A549 (cell line): ENCODE measurements at regions not wholly inside any gene's neighbourhood (a gene's known extent, or its start where the extent isn't known, plus 50 kb on each side); places are given as distances from the start of the nearest gene placed in this dataset.

Experiments used
- ATAC-seq, 2 experiments: fragments of 200-7000 bp in 1 of 2; fragments of >200 bp in 1 of 2; cut with Nextera tagmentation in 1 of 2; cut with Tn5 transposase in 1 of 2; 3 replicates each; pipeline versions ENCODE4 v1.8.0 to v1.9.1; 2018 to 2020; ENCODE audit warnings: mild to moderate bottlenecking in 1 of 2, moderate library complexity in 1 of 2
- CTCF ChIA-PET: fragments of 300-600 bp; sonication (Branson Sonifier 250); formaldehyde crosslinking; extraction: SDS; loops from one replicate; lab custom pipeline; 2021; ENCODE audit warnings: antibody characterized with exemption, inconsistent platforms; lab: Yijun Ruan, JAX
- POLR2A ChIA-PET: fragments of 350-600 bp; formaldehyde crosslinking; extraction: SDS; loops from one replicate; lab custom pipeline; 2021; ENCODE audit warnings: antibody characterized with exemption, inconsistent platforms; lab: Yijun Ruan, JAX
- DNase-seq, 2 experiments: peaks; one replicate each; pipeline versions ENCODE4 v3.0.0 to v3.0.0-alpha.2; 2011 to 2016; ENCODE audit warnings: low read depth in 1 of 2, low spot score in 1 of 2
- FAIRE-seq: peaks from 2 replicates; lab custom pipeline; 2011; peaks lifted over from hg19 to GRCh38; lab: Jason Lieb, UNC
- H3K27ac ChIP-seq, 2 experiments: fragments of >200 bp; sonication (Bioruptor Twin); formaldehyde crosslinking; 3 replicates each; pipeline ENCODE4 v1.5.1; 2016 to 2017
- H3K4me1 ChIP-seq: fragments of >200 bp; sonication (Bioruptor Twin); formaldehyde crosslinking; 3 replicates; pipeline ENCODE4 v1.6.1; 2016
- H3K4me2 ChIP-seq: fragments of >200 bp; sonication (Bioruptor Twin); formaldehyde crosslinking; 3 replicates; pipeline ENCODE4 v1.6.1; 2016
- H3K4me3 ChIP-seq: fragments of >200 bp; sonication (Bioruptor Twin); formaldehyde crosslinking; 3 replicates; pipeline ENCODE4 v1.5.1; 2016
- H3K9me3 ChIP-seq: fragments of >200 bp; sonication (Bioruptor Twin); formaldehyde crosslinking; 3 replicates; pipeline ENCODE4 v1.6.1; 2016
- ATOH8 ChIP-seq: fragments of 250-450 bp; sonication (Bioruptor Pico); IDR thresholded peaks from 2 replicates; pipeline ENCODE4 v1.5.0; 2020; ENCODE audit warnings: low read depth, mild to moderate bottlenecking, moderate library complexity
- BHLHE40 ChIP-seq: IDR thresholded peaks from 2 replicates; pipeline ENCODE4 v1.6.1; 2012; ENCODE audit warnings: low read depth, low read length, inconsistent platforms
- CBX2 ChIP-seq: fragments of 200-600 bp; sonication (generic); IDR thresholded peaks from 2 replicates; pipeline ENCODE4 v1.6.1; 2016; ENCODE audit warnings: low read depth, mild to moderate bottlenecking, borderline replicate concordance
- CBX8 ChIP-seq: fragments of 200-600 bp; sonication (generic); IDR thresholded peaks from 2 replicates; pipeline ENCODE4 v1.6.1; 2016
- EP300 ChIP-seq, 2 experiments: fragments of >200 bp; sonication (Bioruptor Twin); formaldehyde crosslinking; IDR thresholded peaks; 2 replicates in 1 of 2; 3 replicates in 1 of 2; pipeline ENCODE4 v1.6.1; 2016 to 2017
- ESRRA ChIP-seq: fragments of 150-350 bp; IDR thresholded peaks from 2 replicates; pipeline ENCODE4 v1.6.1; 2014; ENCODE audit warnings: mild to moderate bottlenecking, low read length, borderline replicate concordance
- FOSL2 ChIP-seq, 2 experiments: fragments of 450-650 bp in 1 of 2; fragments of >200 bp in 1 of 2; sonication (Bioruptor Twin) in 1 of 2; formaldehyde crosslinking; IDR thresholded peaks; 2 replicates each; pipeline versions ENCODE4 v1.5.0 to v1.6.1; 2016 to 2020; ENCODE audit warnings: mild to moderate bottlenecking in 1 of 2, moderate library complexity in 1 of 2
- HEYL ChIP-seq: fragments of 250-450 bp; sonication (Bioruptor Pico); IDR thresholded peaks from 2 replicates; pipeline ENCODE4 v1.8.0; 2021; ENCODE audit warnings: mild to moderate bottlenecking, moderate library complexity
- HMGXB4 ChIP-seq: fragments of 250-450 bp; sonication (Bioruptor Pico); IDR thresholded peaks from 2 replicates; pipeline ENCODE4 v1.5.0; 2021; ENCODE audit warnings: mild to moderate bottlenecking, moderate library complexity, borderline replicate concordance
- HOXA7 ChIP-seq: fragments of 250-450 bp; sonication (Bioruptor Pico); IDR thresholded peaks from 2 replicates; pipeline ENCODE4 v1.5.0; 2020; ENCODE audit warnings: mild to moderate bottlenecking, moderate library complexity
- HOXB13 ChIP-seq: fragments of 250-450 bp; sonication (Bioruptor Pico); IDR thresholded peaks from 2 replicates; pipeline ENCODE4 v1.5.0; 2020; ENCODE audit warnings: low read depth, mild to moderate bottlenecking, moderate library complexity
- HOXB5 ChIP-seq: fragments of 250-450 bp; sonication (Bioruptor Pico); IDR thresholded peaks from 2 replicates; pipeline ENCODE4 v1.5.0; 2020; ENCODE audit warnings: mild to moderate bottlenecking, moderate library complexity
- KDM1A ChIP-seq: fragments of 200-600 bp; sonication (generic); IDR thresholded peaks from 2 replicates; pipeline ENCODE4 v1.6.1; 2016; ENCODE audit warnings: low read depth, mild to moderate bottlenecking
- MAX ChIP-seq: IDR thresholded peaks from 2 replicates; pipeline ENCODE4 v1.6.1; 2012
- NFE2L2 ChIP-seq: fragments of 150-350 bp; conservative IDR thresholded peaks from 2 replicates; pipeline ENCODE4 v1.6.1; 2014; ENCODE audit warnings: low read length
- POLR2AphosphoS2 ChIP-seq: conservative IDR thresholded peaks from 2 replicates; pipeline ENCODE4 v1.6.1; 2012; ENCODE audit warnings: low read length, improper control_type of control experiment, inconsistent platforms
- REST ChIP-seq: fragments of 200-600 bp; sonication (generic); IDR thresholded peaks from 2 replicates; pipeline ENCODE4 v1.6.1; 2016; ENCODE audit warnings: antibody characterized with exemption, mild to moderate bottlenecking, moderate library complexity
- RFX5 ChIP-seq: fragments of 450-650 bp; IDR thresholded peaks from 2 replicates; pipeline ENCODE4 v1.7.1; 2014; ENCODE audit warnings: antibody characterized with exemption, mild to moderate bottlenecking, moderate library complexity
- SMC3 ChIP-seq: fragments of >200 bp; sonication (Bioruptor Twin); formaldehyde crosslinking; IDR thresholded peaks from 3 replicates; pipeline ENCODE4 v1.6.1; 2018; ENCODE audit warnings: inconsistent platforms
- TP53 ChIP-seq: fragments of 250-450 bp; sonication (Bioruptor Pico); IDR thresholded peaks from 2 replicates; pipeline ENCODE4 v1.5.0; 2021; ENCODE audit warnings: mild to moderate bottlenecking, moderate library complexity
- WGBS: methylation state at CpG from one replicate; pipeline ENCODE4 v1.1.6; 2017; ENCODE audit errors: missing lambda C conversion rate; 5-methylcytosine and 5-hydroxymethylcytosine counted together
- TF ChIP-seq, protein P1 (sequence below): fragments of >200 bp; sonication (Bioruptor Twin); formaldehyde crosslinking; IDR thresholded peaks from 3 replicates; pipeline ENCODE4 v1.5.1; 2016
- TF ChIP-seq, protein P2 (sequence below): IDR thresholded peaks from 2 replicates; pipeline ENCODE4 v1.6.1; 2012

- Histone ChIP-seq H3K4me1 (no peaks in the 10 kb centered on the region), H3K27ac (no peak overlapping the region), H3K4me2 (no peak overlapping the region), H3K4me3 (no peak overlapping the region), H3K9me3 (no peaks in the 10 kb centered on the region)
- WGBS: 43% methylated on average over 10 of the region's 10 CpGs
- no peak for DNase-seq
- ATAC-seq: no peak
- no peak for FAIRE-seq
- CTCF ChIA-PET: interaction anchor here (1.6 kb wide), 1 partner anchor 16 kb away, joined by 6 read pairs; no protein-coding TSS in a partner anchor
- TF ChIP-seq HMGXB4 (CRISPR knock-in tag): no peak
- TF ChIP-seq HOXB5 (CRISPR knock-in tag): no peak
- TF ChIP-seq CBX2: no peak
- no peak for TF ChIP-seq CBX8
- no peak for TF ChIP-seq ATOH8
- POLR2A ChIA-PET: no interaction called here
These were observed 69.8 kb upstream of the SCAF4 start for GRCh38 chr21:31801551-31802219.

DNA sequence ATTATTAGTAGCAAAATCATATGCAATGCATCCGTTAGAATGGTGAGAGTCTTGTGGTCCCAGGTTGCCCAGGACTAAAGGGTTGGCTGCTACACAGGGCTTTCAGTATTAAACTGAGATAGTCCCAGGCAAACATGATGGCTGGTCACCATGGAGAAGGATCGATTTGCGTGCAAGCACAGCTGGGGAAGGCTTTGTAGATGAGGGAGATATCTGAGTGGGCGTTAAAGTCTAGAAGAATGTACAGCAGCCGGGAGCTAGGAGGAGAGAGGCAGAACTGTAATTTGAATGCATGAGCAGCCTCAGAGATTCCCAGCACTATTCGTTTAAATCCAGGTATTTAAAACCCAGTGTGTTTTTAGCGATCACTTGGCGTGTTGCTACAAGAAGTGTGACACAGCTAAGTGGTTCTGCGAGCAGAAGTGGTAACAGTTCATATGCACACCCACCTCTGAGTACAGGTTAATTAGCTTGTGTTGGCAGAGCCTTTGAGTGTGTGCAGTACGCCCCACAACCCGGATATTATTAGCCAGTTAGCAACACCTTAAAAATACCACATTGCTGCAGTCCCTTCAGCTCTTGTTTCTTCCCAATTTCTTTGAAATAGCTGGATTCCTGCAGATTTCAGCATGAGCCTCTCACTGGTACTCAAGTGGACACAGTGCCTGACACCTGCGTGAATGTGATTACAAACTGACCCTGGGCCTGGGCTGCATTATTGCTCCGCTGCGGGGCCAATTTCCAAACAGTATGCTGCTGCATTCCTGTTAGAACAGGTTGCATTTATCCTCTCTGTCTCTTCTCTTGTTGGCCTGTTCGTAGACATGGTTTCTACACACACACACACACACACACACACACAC, 67.2 kb upstream of the SCAF4 start:
- H3K4me2 ChIP-seq: no peak overlapping the region
- ChIA-PET CTCF (no interaction called here), POLR2A (no interaction called here)
- 46% methylated on average over 14 of the region's 15 CpGs for WGBS
- TF ChIP-seq HEYL (CRISPR knock-in tag): no peak
- TF ChIP-seq KDM1A: no peak
- TF ChIP-seq TP53 (CRISPR knock-in tag): no peak
- TF ChIP-seq REST: no peak
- TF ChIP-seq BHLHE40: no peak
- TF ChIP-seq, protein P1, sequence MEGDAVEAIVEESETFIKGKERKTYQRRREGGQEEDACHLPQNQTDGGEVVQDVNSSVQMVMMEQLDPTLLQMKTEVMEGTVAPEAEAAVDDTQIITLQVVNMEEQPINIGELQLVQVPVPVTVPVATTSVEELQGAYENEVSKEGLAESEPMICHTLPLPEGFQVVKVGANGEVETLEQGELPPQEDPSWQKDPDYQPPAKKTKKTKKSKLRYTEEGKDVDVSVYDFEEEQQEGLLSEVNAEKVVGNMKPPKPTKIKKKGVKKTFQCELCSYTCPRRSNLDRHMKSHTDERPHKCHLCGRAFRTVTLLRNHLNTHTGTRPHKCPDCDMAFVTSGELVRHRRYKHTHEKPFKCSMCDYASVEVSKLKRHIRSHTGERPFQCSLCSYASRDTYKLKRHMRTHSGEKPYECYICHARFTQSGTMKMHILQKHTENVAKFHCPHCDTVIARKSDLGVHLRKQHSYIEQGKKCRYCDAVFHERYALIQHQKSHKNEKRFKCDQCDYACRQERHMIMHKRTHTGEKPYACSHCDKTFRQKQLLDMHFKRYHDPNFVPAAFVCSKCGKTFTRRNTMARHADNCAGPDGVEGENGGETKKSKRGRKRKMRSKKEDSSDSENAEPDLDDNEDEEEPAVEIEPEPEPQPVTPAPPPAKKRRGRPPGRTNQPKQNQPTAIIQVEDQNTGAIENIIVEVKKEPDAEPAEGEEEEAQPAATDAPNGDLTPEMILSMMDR: no peak
- TF ChIP-seq HMGXB4 (CRISPR knock-in tag): no peak
- no peak for TF ChIP-seq MAX
- no peak for TF ChIP-seq EP300 (IDR thresholded peaks at IDR 0.05)
- TF ChIP-seq, protein P2, sequence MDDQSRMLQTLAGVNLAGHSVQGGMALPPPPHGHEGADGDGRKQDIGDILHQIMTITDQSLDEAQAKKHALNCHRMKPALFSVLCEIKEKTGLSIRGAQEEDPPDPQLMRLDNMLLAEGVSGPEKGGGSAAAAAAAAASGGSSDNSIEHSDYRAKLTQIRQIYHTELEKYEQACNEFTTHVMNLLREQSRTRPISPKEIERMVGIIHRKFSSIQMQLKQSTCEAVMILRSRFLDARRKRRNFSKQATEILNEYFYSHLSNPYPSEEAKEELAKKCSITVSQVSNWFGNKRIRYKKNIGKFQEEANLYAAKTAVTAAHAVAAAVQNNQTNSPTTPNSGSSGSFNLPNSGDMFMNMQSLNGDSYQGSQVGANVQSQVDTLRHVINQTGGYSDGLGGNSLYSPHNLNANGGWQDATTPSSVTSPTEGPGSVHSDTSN: no peak
- no peak for TF ChIP-seq SMC3
- no peak for TF ChIP-seq POLR2AphosphoS2
- TF ChIP-seq FOSL2 (IDR thresholded peaks at IDR 0.05): no peak
- TF ChIP-seq FOSL2 (CRISPR knock-in tag; IDR thresholded peaks at IDR 0.05): no peak
- no peak for TF ChIP-seq RFX5
- no peak for TF ChIP-seq HOXB13
- no peak for TF ChIP-seq HOXA7 (CRISPR knock-in tag)
- no peak for TF ChIP-seq NFE2L2
- TF ChIP-seq ESRRA: no peak
- FAIRE-seq: no peak
- H3K9me3 ChIP-seq: no peaks in the 10 kb centered on the region
- no peak for DNase-seq
- no peak overlapping the region for H3K4me3 ChIP-seq
- no peak overlapping the region for H3K27ac ChIP-seq
- ATAC-seq: no peak
- H3K4me1 ChIP-seq: no peaks in the 10 kb centered on the region
